Endothelial cell of umbilical vein (primary cell): ENCODE measurements at regions not wholly inside any gene's neighbourhood (a gene's known extent, or its start where the extent isn't known, plus 50 kb on each side); places are given as distances from the start of the nearest gene placed in this dataset.

ENCODE experiments used
- CTCF ChIP-seq, 2 donors: IDR thresholded peaks; 1 replicate in 1 of 2; 2 replicates in 1 of 2; pipeline ENCODE4 v1.5.1; 2011; ENCODE audit warnings: low read length in 2 of 2, mild to moderate bottlenecking in 2 of 2, moderate library complexity in 2 of 2, control low read depth in 1 of 2, inconsistent platforms in 1 of 2, low read depth in 1 of 2; ENCODE audit not compliant: insufficient read depth in 1 of 2; ENCODE audit errors: extremely low read depth in 1 of 2
- EZH2 ChIP-seq: IDR thresholded peaks from 2 replicates; pipeline ENCODE4 v1.6.1; 2012; ENCODE audit warnings: borderline replicate concordance, low read depth, mild to moderate bottlenecking, moderate library complexity, low read length, inconsistent platforms; ENCODE audit not compliant: severe bottlenecking

GRCh38 chr15:94119298-94119811, 112.0 kb upstream of the MCTP2 start:
- TF ChIP-seq EZH2: no peak
- TF ChIP-seq CTCF (IDR thresholded peaks at IDR 0.05; ENCODE audit: extremely low read depth in 1 of 2, insufficient read depth in 1 of 2, low read depth in 1 of 2, low read length in 2 of 2): no peak
